ENCODE measurements at regions not wholly inside any gene's neighbourhood (a gene's known extent, or its start where the extent isn't known, plus 50 kb on each side); places are given as distances from the start of the nearest gene placed in this dataset.

- TF ChIP-seq, protein P1, sequence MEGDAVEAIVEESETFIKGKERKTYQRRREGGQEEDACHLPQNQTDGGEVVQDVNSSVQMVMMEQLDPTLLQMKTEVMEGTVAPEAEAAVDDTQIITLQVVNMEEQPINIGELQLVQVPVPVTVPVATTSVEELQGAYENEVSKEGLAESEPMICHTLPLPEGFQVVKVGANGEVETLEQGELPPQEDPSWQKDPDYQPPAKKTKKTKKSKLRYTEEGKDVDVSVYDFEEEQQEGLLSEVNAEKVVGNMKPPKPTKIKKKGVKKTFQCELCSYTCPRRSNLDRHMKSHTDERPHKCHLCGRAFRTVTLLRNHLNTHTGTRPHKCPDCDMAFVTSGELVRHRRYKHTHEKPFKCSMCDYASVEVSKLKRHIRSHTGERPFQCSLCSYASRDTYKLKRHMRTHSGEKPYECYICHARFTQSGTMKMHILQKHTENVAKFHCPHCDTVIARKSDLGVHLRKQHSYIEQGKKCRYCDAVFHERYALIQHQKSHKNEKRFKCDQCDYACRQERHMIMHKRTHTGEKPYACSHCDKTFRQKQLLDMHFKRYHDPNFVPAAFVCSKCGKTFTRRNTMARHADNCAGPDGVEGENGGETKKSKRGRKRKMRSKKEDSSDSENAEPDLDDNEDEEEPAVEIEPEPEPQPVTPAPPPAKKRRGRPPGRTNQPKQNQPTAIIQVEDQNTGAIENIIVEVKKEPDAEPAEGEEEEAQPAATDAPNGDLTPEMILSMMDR (IDR thresholded peaks at IDR 0.05 in 8 of 11, conservative IDR thresholded peaks at IDR 0.05 in 3 of 11) = no peak
- no peak for TF ChIP-seq POLR2A (IDR thresholded peaks at IDR 0.05)
Observed at GRCh38 chr14:71604231-71604630, 328.0 kb upstream of the RGS6 start.
